LHCN-M2 (cell line): ENCODE measurements at regions not wholly inside any gene's neighbourhood (a gene's known extent, or its start where the extent isn't known, plus 50 kb on each side); places are given as distances from the start of the nearest gene placed in this dataset.
A peak's percentile ranks its signal among the peaks of the same experiment; 100 is the strongest.
"Not testable (repeated sequence)": the region's sequence is repeated elsewhere in the genome, so short reads cannot be mapped to it uniquely, and the experiment has no call there.

Experiments
- DNase-seq: peaks from one replicate; pipeline ENCODE4 v3.0.0-alpha.2; 2012; ENCODE audit warnings: low read depth

DNA sequence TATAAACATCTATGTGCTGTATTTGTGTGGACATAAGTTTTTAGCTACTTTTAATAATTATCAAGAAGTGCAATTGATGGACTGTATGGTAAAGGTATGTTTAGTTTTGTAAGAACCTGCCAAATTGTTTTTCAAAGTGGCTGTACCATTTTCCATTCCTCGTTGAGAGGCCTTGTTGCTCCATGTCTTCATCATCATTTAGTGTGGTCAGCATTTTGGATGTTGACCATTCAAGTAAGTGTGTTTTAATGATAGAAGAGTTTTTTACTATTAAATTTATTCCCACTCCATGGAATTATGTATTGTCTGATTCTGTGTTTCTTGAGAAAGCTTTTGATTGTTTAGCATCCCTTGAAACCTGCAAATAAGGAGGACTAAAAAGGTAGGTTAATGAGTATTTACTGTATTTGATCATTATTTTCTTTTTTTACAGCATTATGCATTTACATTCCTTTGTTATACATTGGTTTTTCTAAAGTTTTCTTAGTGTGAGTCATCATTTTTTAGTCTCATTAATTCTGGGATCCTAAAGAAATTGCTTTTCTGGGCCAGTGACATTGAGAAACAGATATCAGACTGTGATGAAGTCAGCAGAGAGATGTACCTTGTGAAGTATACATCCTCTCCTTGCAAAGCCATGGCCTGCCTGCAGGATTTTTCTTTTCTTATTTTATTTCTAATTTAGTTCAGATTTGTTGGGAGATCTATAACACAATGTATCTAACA is 312.8 kb upstream of the PTCHD4 start:
- peak; percentile 49 for DNase-seq

DNA sequence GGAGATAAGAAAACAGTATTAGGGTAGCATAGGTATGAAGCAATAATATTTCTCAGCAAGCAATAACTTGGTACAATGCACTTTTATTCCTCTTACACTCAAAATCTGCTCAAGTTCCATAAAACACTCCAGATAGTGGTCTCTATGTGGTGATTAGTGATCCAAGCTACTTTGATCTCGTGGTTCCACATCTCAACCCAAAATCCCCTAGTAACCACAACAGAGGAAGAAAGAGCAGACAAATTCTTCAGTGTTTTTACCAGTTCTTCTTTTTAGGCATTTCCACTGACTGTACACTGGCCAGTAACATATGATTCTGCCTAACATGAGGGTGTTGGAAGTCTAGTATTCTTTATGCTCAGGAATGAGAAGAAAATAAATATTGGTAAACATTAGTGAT is 309.0 kb upstream of the PTCHD4 start:
- no peak for DNase-seq

DNA sequence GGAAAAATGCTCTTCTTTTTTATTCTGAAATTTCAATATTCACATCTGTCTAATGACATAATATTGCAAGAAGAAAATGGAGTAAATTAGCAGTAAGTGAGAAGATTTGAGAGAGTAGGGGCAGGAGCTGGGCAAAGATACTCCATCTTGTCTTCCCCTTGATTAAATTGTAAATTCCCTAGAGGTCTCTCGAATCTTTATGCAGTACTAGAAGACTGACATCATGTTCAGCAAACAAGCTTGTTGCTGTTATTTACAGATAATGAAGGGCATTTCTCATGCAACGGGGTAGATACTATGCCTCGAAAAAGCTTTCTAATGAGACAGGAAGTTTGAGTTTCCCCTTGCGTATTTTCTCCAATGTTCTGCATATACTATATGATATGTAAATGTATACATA is 306.9 kb upstream of the PTCHD4 start:
- no peak for DNase-seq

DNA sequence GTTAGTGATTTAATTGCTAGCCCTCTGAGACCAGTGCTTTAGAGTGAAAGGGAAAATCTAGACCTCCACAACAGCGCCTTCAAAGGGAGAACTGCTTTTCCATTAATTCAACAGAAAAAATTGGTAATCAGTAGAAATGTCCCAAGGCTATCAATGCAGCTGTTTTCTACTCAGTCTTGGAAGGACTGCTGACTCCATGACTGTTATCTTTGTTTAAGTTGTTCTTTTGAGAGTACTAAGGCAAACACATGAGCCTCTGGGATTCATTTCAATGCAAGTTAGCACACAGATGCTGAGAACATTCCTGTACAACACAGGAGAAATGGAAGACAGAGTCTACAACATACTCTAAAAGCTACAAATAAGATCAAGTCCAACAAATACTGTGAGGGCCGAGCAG is 301.7 kb upstream of the PTCHD4 start:
- no peak for DNase-seq

DNA sequence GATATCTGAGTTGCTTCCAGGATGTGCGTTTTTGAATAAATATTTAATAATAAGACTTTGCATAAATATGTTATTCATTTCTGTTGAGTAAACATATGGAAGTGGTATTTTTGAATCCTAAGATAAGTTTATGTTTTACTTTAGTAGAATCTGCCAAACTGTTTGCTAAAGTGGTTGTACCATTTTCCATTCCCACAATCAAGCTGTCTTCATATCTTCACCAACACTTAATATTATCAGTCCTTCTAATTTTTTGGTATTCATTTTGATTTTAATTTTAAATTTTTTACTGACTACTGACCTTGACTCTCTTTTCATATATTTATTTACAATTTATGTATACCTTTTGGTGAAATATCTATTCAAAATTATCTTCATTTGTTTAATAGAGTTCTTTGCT is 293.9 kb upstream of the PTCHD4 start:
- DNase-seq = no peak

DNA sequence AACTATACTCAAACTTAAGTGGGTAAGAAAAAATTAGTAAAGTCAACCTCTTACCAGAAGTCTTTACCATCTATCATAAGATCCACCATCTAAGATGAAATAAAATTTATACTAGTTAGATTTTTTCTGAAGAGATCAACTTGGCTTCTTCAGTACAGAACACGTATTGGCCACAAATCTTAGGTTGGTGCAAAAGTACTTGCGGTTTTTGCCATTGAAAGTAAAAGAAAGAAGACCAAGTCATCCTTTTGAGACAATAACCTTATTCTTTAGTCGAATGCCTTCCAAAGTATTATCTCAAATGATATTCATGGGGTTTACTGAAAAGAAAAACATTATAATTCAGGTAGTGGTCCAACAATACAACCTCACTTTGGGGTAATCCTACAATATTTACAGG is 292.6 kb upstream of the PTCHD4 start:
- no peak for DNase-seq

DNA sequence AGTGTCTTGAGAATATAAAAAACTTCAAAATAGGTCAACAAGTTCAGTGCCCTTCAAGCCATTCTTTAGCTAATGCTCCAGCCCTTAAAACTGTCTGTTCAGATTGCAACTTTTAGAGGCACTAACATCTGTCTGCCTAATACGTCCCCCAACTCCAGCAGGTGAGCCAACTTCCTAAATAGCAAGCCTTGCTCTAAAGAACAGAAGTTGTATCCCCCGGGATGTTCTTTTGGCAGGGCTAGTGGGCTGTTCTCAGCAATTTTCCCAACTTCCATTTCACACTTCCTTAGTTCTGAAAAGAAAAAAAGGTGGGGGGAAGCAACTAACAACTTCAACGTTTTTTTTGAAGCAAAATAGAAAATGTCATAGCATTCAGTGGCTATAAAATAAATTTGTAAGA is 290.0 kb upstream of the PTCHD4 start:
- DNase-seq = no peak

DNA sequence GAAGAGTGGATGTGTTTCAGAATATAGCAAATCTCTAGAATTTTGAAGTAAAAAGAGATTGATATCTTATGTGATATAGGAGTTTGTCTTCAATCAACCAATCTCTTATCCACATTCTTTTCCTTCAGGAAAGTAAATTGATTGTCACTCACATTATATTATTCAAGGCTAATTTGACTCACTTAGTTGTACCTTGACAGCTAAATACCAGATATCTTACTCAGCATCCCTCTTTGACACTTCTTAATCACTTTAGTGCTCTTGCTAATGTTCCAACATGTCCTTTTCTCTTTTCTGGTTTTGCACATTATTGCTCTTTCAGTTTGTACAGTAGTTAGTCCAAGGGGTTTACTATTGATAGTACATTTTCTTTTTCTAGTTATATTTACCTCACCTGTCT is 286.9 kb upstream of the PTCHD4 start:
- no peak for DNase-seq

DNA sequence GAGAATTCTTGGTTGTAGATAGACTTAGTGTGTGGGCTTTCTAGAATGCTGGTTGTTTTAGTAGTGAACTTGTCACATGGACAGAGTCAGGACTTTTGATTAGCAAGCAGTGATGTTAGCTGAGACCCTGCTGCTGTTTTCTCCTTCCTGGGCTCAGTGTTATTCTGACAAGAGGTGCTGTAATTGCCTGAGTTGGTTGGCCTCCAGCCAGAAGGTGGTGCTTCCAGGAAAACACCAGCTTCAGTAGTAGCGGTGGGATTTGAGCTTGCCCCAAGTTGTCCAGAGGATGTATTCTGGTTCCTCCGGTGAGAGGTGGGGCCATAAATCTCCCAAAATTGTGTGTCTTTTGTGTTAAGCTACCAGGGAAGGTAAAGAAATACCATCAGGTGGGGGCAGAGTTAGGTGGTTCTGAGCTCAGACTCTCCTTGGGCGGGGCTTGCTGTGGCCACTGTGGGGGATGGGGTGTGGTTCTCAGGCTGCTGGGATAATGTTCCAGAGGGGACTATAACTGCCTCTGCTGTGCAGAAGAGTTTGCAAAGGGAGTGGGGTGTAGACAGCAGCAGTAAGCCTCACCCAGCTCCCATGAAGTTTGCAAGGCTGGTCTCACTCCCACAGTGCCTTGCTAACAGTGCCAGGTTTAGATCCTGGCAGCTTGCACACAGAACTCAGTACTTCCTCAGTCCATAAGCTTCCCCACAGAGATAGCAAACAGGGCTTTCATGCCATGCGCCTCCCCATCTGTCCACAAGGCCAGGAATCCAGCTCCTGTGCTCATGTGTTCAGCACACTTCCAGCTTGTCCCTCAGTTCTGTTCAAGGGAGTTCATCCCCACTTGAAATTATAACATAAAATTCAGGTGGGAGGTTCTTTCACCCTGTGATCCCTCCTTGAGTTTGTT is 278.4 kb upstream of the PTCHD4 start:
- no peak for DNase-seq

DNA sequence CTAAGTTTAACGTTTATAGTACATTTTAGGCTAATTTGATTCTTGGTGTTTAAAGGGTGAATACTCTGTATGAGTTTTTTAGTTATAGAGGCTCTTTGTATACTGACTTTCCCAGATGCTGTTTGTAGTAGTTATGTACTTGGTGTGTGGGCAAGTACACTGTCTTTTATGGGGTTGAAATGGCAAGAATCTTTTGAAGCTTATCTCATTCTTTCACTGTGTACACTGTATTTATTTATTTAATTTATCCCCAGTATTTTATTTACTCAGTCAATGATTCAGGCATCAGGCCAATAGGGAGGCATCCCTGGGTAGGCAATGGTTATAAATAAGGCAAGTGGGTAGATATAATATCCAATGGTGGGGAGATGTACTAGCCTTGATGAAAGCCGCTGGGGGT is 277.0 kb upstream of the PTCHD4 start:
- no peak for DNase-seq

DNA sequence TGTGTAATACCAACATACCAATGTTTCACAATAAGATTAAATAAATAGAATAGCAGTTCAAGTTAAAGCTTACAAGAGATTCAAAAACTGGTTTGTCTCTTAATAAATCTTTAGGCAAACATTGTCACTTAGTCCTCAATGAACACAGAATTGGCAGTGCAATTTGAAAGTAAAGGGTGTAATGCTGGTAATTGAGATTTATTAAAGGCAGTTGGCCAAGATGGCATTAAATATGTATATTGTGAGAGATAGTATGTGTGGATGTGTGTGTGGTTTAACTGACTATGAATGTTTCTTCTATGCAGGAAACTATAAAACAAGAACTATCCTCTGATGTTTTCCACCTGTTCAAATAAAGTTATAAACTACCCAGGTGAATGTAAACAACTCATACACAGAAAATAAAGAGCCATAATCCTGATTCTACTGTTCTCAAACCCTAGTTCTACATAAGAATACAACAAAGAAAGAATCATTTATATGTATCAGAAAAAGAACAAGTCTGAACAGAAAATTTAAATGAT is 267.9 kb upstream of the PTCHD4 start:
- DNase-seq = no peak

DNA sequence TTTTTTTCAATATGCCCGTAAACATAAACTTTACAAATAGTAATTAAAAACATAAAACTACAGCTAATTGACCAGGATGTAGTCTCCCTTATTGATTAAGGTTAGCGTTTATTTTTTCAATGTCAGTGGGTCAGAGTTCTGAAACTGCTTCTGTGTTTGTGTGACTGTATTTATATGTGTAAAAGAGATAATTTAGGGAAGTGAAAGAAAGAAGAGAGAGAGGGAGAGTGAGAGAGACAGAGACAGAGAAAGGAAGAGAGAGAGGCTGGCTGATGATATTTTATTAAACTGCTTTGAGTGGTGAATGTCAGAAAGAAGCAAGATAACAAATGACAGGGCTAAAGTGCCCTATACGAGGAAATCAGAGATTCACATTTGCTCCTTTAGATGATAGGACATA is 266.1 kb upstream of the PTCHD4 start:
- no peak for DNase-seq

DNA sequence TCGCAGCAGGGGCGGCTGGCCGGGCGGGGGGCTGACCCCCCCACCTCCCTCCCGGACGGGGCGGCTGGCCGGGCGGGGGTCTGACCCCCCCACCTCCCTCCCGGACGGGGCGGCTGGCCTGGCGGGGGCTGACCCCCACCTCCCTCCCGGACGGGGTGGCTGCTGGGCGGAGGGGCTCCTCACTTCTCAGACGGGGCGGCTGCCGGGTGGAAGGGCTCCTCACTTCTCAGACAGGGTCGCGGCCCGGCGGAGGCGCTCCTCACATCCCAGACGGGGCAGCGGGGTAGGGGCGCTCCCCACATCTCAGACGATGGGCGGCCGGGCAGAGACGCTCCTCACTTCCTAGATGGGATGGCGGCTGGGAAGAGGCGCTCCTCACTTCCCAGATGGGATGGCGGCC is 260.2 kb upstream of the PTCHD4 start:
- not testable (repeated sequence) for DNase-seq

DNA sequence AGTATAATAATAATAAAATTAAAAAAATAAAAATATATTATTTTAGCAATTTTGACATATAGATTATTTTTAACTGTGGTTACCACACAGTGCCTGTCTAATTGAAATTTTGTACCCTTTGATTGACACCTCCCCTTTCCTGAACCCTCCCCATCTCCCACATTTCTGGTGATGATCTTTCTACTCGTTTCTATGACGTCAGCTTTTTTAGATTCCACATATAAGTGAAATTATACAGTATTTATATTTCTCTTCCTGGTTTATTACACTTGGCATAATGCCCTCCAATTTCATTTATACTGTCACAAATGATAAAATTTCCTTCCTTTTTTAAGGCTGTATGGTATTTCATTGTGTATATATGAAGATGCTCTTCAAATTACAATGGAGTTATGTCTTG is 258.1 kb upstream of the PTCHD4 start:
- DNase-seq = no peak

DNA sequence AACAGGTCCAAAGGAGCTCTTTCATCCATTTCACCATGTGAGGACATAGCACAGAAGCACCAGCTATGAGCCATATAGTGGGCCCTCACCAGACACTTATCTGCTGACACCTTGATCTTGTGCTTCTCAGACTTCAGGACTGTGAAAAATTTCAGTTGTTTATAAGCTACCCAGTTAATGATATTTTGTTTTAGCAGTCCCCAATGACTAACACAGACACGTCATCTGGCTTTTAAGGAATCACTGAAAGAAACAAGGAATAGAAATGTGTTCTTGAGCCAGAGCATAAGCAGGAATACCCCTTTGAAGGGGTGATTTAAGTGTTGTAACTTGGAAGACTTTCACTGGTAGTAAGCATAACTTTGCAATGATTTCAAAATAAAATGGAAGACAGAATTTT is 214.7 kb upstream of the PTCHD4 start:
- DNase-seq = peak; percentile 44

DNA sequence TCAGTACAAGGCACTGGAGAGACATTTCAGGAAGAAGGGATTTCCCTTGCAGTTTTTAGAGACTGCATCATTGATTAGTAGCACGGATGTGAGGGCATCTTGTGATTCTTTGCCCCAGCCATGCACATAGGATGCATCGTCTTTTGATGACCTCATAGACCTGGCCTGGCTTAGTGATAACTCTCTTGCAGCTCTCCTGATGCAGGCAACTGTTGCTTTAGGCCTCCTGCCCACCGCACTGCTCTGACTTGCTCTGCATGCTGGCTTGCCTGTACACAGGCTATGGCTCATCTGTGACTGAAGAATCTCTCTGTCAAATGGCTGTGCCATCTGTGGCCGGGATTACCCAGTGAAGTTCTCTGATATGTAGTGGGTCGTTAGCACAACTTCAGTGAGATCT is 207.7 kb upstream of the PTCHD4 start:
- no peak for DNase-seq

DNA sequence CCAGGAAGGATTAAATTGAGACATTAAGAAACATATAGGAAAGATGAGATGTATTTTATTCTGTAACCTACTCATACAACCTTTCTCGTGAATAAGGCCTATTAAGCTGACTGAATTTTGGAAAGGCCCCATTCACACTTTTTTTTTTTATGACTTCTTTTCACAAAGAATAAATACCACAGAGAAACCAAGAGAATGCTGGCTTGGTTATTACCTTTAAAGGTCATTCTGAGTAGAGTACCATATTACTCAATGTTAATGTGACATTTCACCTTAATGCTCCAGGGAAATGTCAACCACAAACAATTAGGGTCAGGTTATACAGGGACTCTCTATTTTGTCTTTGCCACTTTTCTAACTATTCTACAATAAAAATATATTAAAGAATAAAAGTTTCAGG is 204.9 kb upstream of the PTCHD4 start:
- no peak for DNase-seq

DNA sequence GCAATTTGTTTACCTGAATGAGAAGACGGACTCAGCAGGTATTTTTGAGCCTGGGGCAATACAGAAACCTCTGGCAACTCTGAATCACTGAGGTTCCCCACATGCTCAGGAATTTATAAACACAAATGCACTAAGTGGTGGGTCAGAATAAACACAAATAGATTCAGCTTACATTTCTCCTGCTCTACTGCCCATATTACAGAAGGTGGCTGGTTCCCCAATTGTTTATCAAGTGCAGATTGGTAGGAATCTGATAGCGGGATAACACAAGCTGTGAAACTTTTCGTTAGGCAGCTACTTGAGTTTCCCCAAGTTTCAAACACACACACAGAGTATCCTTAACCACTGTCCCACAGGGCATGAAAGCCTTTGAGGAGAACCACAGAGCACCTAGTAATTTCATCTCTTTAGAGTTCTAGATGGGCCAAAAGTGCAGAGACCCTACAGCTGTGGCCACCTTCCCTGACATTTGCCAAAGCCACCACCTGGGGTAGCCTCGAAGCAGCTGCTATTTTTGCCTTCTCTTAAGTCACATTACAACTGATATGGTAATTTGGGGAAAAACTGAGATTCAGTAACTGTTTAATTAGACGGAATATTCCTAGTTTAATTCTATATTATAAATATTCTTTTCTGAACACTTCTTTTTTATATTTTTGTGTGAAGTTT is 204.2 kb upstream of the PTCHD4 start:
- no peak for DNase-seq

DNA sequence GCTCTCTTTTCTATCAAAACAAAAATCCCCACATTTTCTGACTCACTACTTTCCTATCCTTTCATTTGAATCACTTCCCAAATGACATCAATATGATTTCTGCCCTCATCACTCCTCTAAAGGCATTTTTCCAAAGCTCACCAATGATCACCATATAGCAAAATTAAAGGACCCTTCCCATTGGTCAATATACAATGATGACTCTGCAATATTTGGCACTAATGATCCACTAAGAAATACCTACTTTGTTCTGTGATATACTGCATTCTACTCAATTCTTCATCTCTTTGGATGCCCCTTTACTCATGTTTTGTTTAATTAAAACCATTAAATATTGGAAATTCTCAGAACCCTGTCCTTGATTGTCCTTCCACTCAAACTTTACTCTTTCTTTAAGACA is 200.3 kb upstream of the PTCHD4 start:
- DNase-seq = peak; percentile 14

DNA sequence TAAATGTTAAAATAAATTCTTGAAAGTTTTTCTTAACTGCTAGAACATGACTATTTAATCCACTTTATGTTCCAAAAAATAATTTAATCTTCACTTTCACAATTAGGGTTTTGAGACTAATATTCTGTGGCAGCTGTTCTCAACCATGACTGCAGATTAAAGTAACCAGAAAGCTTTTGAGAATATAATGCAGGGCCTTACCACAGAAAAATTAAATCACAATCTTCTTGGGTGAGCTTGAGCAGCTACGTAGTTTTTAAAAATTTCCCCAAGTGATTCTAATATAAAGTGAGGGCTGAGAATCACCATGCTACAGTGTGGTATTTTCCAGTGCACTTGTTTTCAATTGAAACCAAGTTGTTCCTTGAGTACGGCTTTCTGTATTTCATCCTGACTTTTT is 196.6 kb upstream of the PTCHD4 start:
- no peak for DNase-seq

DNA sequence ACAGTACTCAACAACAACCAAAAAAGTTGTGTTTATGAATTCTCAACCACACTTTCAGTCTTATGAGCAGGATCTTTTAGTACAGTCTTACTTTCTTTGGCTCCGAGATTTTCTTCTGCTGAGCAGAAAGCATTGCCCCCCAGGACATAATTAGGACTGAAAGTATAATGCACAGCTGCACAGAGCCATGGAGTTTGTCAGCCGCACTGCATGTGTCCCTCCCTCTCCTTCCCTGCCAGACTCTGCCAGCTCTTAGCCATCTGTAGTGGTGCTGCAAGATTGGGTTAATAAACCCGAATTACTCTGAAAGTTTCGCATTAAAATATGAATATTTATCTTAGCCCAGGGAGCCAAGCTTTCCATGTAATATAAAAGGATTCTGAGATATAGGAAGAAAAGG is 179.6 kb upstream of the PTCHD4 start:
- DNase-seq = no peak

DNA sequence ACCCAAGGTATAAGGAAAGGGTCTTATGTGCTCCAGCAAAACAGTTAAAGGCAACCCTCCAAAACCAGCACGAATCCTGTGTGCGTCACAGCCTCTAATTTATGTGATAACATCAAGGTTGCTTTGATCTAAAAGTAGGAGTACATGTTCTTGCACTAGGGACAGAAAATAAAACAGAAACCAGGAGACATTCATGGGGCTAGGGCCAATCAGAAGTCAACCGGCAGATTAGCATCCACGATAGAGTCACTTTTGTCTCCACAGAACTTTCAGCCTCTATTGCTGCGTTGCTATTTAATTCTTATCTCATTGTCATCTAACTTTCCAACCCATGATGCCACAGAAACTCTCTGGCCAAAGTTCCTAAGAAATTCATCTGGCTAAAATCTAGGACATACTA is 178.8 kb upstream of the PTCHD4 start:
- no peak for DNase-seq
